C4-2B (cell line): ENCODE measurements at regions not wholly inside any gene's neighbourhood (a gene's known extent, or its start where the extent isn't known, plus 50 kb on each side); places are given as distances from the start of the nearest gene placed in this dataset.

Experiments used
- ZFX ChIP-seq: fragments of 450-650 bp; IDR thresholded peaks from 2 replicates; pipeline ENCODE4 v1.6.1; 2017
- TF ChIP-seq, protein P1 (sequence below): fragments of 450-650 bp; conservative IDR thresholded peaks from 2 replicates; pipeline ENCODE4 v1.5.1; 2017; ENCODE audit warnings: mild to moderate bottlenecking

DNA sequence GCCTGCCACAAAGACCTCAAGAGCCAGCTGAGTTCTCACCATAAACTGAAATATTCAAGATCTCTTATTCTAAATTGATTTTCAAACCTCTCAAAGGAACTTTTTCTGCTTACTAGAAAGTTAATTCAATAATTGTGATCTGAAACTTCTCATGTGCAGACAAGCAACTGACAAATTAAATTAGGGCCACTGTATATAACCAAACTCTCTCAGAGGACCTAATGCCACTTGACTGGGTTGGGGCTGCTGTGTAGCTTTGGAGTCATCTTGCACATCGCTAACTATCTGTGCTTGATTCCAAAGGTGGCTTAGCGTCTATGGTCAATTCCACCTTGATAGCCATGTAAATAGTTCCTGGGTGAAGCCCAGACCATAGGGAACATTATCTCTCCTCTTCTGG lies 345.2 kb downstream of the GPR37 start:
- TF ChIP-seq, protein P1, sequence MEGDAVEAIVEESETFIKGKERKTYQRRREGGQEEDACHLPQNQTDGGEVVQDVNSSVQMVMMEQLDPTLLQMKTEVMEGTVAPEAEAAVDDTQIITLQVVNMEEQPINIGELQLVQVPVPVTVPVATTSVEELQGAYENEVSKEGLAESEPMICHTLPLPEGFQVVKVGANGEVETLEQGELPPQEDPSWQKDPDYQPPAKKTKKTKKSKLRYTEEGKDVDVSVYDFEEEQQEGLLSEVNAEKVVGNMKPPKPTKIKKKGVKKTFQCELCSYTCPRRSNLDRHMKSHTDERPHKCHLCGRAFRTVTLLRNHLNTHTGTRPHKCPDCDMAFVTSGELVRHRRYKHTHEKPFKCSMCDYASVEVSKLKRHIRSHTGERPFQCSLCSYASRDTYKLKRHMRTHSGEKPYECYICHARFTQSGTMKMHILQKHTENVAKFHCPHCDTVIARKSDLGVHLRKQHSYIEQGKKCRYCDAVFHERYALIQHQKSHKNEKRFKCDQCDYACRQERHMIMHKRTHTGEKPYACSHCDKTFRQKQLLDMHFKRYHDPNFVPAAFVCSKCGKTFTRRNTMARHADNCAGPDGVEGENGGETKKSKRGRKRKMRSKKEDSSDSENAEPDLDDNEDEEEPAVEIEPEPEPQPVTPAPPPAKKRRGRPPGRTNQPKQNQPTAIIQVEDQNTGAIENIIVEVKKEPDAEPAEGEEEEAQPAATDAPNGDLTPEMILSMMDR, result no peak
- no peak for TF ChIP-seq ZFX
